GM21526 (cell line): ENCODE measurements at regions not wholly inside any gene's neighbourhood (a gene's known extent, or its start where the extent isn't known, plus 50 kb on each side); places are given as distances from the start of the nearest gene placed in this dataset.
"Not testable (repeated sequence)": the region's sequence is repeated elsewhere in the genome, so short reads cannot be mapped to it uniquely, and the experiment has no call there.

ENCODE experiments used
- ATAC-seq: cut with Tn5 transposase; IDR thresholded peaks from one replicate; pipeline ENCODE4 v1.9.1; 2021; ENCODE audit warnings: moderate library complexity; ENCODE audit not compliant: unreplicated experiment, low FRiP score

GRCh38 chr16:16928532-16929109, 542.1 kb downstream of the XYLT1 start:
- no peak for ATAC-seq

GRCh38 chr16:16930309-16931000, 540.3 kb downstream of the XYLT1 start:
- ATAC-seq = no peak

- no peak for ATAC-seq
These were observed 536.9 kb downstream of the XYLT1 start for GRCh38 chr16:16933861-16934260.

- ATAC-seq = no peak
These were observed 536.1 kb downstream of the XYLT1 start for GRCh38 chr16:16934660-16935059.

- ATAC-seq = not testable (repeated sequence)
These were observed 534.9 kb downstream of the XYLT1 start for GRCh38 chr16:16935909-16936308.

- no peak for ATAC-seq
These were observed 533.2 kb downstream of the XYLT1 start for GRCh38 chr16:16937576-16937975.

GRCh38 chr16:16938009-16938408, 532.8 kb downstream of the XYLT1 start:
- no peak for ATAC-seq

GRCh38 chr16:16938980-16939379, 531.8 kb downstream of the XYLT1 start:
- ATAC-seq = no peak

GRCh38 chr16:16940351-16940750, 530.4 kb downstream of the XYLT1 start:
- ATAC-seq = no peak

- not testable (repeated sequence) for ATAC-seq
These were observed 527.9 kb downstream of the XYLT1 start for GRCh38 chr16:16942849-16943248.

- no peak for ATAC-seq
These were observed 525.6 kb downstream of the XYLT1 start for GRCh38 chr16:16945207-16945606.

- ATAC-seq = no peak
These were observed 514.4 kb downstream of the XYLT1 start for GRCh38 chr16:16956376-16956775.

GRCh38 chr16:16960785-16961184, 510.0 kb downstream of the XYLT1 start:
- no peak for ATAC-seq

- no peak for ATAC-seq
These were observed 504.3 kb downstream of the XYLT1 start for GRCh38 chr16:16966439-16966838.

- no peak for ATAC-seq
These were observed 499.7 kb downstream of the XYLT1 start for GRCh38 chr16:16971042-16971441.

- no peak for ATAC-seq
These were observed 497.9 kb downstream of the XYLT1 start for GRCh38 chr16:16972831-16973230.

GRCh38 chr16:16973707-16974591, 496.8 kb downstream of the XYLT1 start:
- ATAC-seq = no peak

GRCh38 chr16:16982614-16983013, 488.1 kb downstream of the XYLT1 start:
- ATAC-seq = no peak

- ATAC-seq = no peak
These were observed 487.2 kb downstream of the XYLT1 start for GRCh38 chr16:16983582-16983981.

GRCh38 chr16:16984091-16984490, 486.7 kb downstream of the XYLT1 start:
- not testable (repeated sequence) for ATAC-seq

- ATAC-seq = no peak
These were observed 485.1 kb downstream of the XYLT1 start for GRCh38 chr16:16985707-16986106.
